ENCODE measurements at regions not wholly inside any gene's neighbourhood (a gene's known extent, or its start where the extent isn't known, plus 50 kb on each side); places are given as distances from the start of the nearest gene placed in this dataset.
"Not testable (repeated sequence)": the region's sequence is repeated elsewhere in the genome, so short reads cannot be mapped to it uniquely, and the experiment has no call there.

GRCh38 chr13:50185769-50186763, 170.8 kb downstream of the KCNRG start:
- TF ChIP-seq CTCF (conservative IDR thresholded peaks at IDR 0.05; ENCODE audit: low read depth, low read length); EZH2 (IDR thresholded peaks at IDR 0.05; ENCODE audit: borderline replicate concordance, low read depth, low read length, poor library complexity, severe bottlenecking): not testable (repeated sequence)
